ENCODE measurements at regions not wholly inside any gene's neighbourhood (a gene's known extent, or its start where the extent isn't known, plus 50 kb on each side); places are given as distances from the start of the nearest gene placed in this dataset.

GRCh38 chr9:14412775-14413174 is 98.8 kb upstream of the NFIB start:
- BruUV-seq (replicated peaks) = no TSS peak
- FAIRE-seq = no peak

DNA sequence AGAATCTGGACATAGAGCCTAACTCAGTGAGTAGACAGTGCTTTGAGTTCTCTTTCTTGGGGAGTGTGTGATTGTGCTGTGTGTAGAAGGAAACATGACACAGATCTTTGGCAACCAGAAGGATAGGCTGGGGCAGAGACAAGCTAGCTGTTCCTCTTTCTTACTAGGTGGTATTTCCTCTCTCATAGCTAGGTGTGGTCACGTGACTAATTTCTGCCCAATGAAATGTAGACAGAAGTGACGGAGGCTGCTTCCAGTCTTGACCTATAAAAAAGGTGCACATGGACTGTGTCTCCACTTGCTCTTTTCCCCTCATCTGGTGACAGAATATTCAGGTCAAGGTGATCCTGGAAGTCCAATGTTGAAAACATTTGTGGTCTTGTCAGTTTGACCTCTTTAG is 92.5 kb upstream of the NFIB start:
- ChIA-PET CTCF (ENCODE audit: low intra/inter-chr PET ratio) (no interaction called here), POLR2A (no interaction called here)
- Histone ChIP-seq H3K9me1 (ENCODE audit: control insufficient read depth, insufficient read depth, low read length) (no peaks in the 10 kb centered on the region), H3K4me3 (no peak overlapping the region), H3K9ac (ENCODE audit: insufficient read depth in 1 of 2, low read depth in 2 of 2, low read length in 2 of 2) (no peak overlapping the region), H4K20me1 (replicated peaks; ENCODE audit: control insufficient read depth, insufficient read depth, low read length) (no peaks in the 10 kb centered on the region), H3K9me3 (replicated peaks; ENCODE audit: control insufficient read depth, insufficient read depth, low read depth, low read length) (no peaks in the 10 kb centered on the region), H3K79me2 (ENCODE audit: control insufficient read depth, insufficient read depth, low read length) (no peaks in the 10 kb centered on the region), H3K36me3 (ENCODE audit: control insufficient read depth, insufficient read depth, low read length) (no peaks in the 10 kb centered on the region), H3K27ac (ENCODE audit: extremely low read depth, low read depth, low read length) (no peak overlapping the region), H3K4me2 (ENCODE audit: insufficient read depth, low read length) (no peak overlapping the region), H2AFZ (ENCODE audit: low read depth, low read length) (no peak overlapping the region), H3K27me3 (ENCODE audit: control insufficient read depth in 2 of 2, insufficient read depth in 2 of 2, low read length in 2 of 2) (no peaks in the 10 kb centered on the region), H3K4me1 (replicated peaks in 1 of 2; ENCODE audit: control insufficient read depth in 2 of 2, insufficient read depth in 2 of 2, low read length in 2 of 2) (no peaks in the 10 kb centered on the region)
- ATAC-seq (no peak), FAIRE-seq (no peak), DNase-seq (ENCODE audit: extremely low read depth in 1 of 4, low spot score in 3 of 4) (no peak)
- in situ Hi-C loops (cut with MboI) = no loop called here
- no TSS peak for BruUV-seq (replicated peaks)
- intact Hi-C loops (cut with micrococcal nuclease) = no loop called here
- 65% methylated on average over 2 of the region's 2 CpGs for WGBS (ENCODE audit: insufficient coverage, low coverage, missing lambda C conversion rate)
- TF ChIP-seq, protein P1, sequence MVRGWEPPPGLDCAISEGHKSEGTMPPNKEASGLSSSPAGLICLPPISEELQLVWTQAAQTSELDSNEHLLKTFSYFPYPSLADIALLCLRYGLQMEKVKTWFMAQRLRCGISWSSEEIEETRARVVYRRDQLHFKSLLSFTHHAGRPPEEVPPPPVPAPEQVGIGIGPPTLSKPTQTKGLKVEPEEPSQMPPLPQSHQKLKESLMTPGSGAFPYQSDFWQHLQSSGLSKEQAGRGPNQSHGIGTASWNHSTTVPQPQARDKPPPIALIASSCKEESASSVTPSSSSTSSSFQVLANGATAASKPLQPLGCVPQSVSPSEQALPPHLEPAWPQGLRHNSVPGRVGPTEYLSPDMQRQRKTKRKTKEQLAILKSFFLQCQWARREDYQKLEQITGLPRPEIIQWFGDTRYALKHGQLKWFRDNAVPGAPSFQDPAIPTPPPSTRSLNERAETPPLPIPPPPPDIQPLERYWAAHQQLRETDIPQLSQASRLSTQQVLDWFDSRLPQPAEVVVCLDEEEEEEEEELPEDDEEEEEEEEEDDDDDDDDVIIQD (CRISPR knock-in tag; IDR thresholded peaks at IDR 0.05) = no peak
- TF ChIP-seq TOE1 (IDR thresholded peaks at IDR 0.05; ENCODE audit: borderline replicate concordance) (0 out of 2 replicates have a peak, but pooled peaks have one; percentile 27), TOE1 (CRISPR knock-in tag; IDR thresholded peaks at IDR 0.05; ENCODE audit: borderline replicate concordance, low read depth) (no peak), COPS2 (conservative IDR thresholded peaks at IDR 0.05) (no peak), PYGO2 (tag; IDR thresholded peaks at IDR 0.05) (no peak), SPI1 (IDR thresholded peaks at IDR 0.05; ENCODE audit: borderline replicate concordance, low read depth, low read length) (0 out of 2 replicates have a peak, but pooled peaks have one; percentile 15)
- TF ChIP-seq, protein P2, sequence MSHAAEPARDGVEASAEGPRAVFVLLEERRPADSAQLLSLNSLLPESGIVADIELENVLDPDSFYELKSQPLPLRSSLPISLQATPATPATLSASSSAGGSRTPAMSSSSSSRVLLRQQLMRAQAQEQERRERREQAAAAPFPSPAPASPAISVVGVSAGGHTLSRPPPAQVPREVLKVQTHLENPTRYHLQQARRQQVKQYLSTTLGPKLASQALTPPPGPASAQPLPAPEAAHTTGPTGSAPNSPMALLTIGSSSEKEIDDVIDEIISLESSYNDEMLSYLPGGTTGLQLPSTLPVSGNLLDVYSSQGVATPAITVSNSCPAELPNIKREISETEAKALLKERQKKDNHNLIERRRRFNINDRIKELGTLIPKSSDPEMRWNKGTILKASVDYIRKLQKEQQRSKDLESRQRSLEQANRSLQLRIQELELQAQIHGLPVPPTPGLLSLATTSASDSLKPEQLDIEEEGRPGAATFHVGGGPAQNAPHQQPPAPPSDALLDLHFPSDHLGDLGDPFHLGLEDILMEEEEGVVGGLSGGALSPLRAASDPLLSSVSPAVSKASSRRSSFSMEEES (CRISPR knock-in tag; IDR thresholded peaks at IDR 0.05) = peak; percentile 52

More at GRCh38 chr9:14412775-14413174, 98.8 kb upstream of the NFIB start:
- no peak overlapping the region for H3K27ac ChIP-seq (ENCODE audit: extremely low read depth, low read depth, low read length)
- intact Hi-C loops (cut with micrococcal nuclease) = no loop called here
- no peak overlapping the region for H3K9ac ChIP-seq (ENCODE audit: insufficient read depth in 1 of 2, low read depth in 2 of 2, low read length in 2 of 2)
- no peaks in the 10 kb centered on the region; a peak in 1 of 5 replicates for H3K4me1 ChIP-seq (replicated peaks in 1 of 2; ENCODE audit: control insufficient read depth in 2 of 2, insufficient read depth in 2 of 2, low read length in 2 of 2)
- in situ Hi-C loops (cut with MboI) = no loop called here
- no peak overlapping the region for H3K4me2 ChIP-seq (ENCODE audit: insufficient read depth, low read length)
- no peak overlapping the region; the same call in 1 of the 2 replicates for H2AFZ ChIP-seq (ENCODE audit: low read depth, low read length)
- peak; percentile 55 for ATAC-seq
- CTCF ChIA-PET (ENCODE audit: low intra/inter-chr PET ratio) = no interaction called here
- no peak overlapping the region for H3K4me3 ChIP-seq
- H3K27me3 ChIP-seq (ENCODE audit: control insufficient read depth in 2 of 2, insufficient read depth in 2 of 2, low read length in 2 of 2) = no peaks in the 10 kb centered on the region
- TF ChIP-seq ZC3H8 (IDR thresholded peaks at IDR 0.05) (no peak), ZBTB17 (CRISPR knock-in tag; IDR thresholded peaks at IDR 0.05) (no peak), RBM14 (IDR thresholded peaks at IDR 0.05; ENCODE audit: borderline replicate concordance, insufficient read depth, low read depth, low read length) (no peak), TFAM (CRISPR knock-in tag; conservative IDR thresholded peaks at IDR 0.05) (no peak), ZNF584 (CRISPR knock-in tag; IDR thresholded peaks at IDR 0.05; ENCODE audit: low read depth) (no peak), MCM2 (IDR thresholded peaks at IDR 0.05; ENCODE audit: low read depth) (no peak)
- TF ChIP-seq, protein P3, sequence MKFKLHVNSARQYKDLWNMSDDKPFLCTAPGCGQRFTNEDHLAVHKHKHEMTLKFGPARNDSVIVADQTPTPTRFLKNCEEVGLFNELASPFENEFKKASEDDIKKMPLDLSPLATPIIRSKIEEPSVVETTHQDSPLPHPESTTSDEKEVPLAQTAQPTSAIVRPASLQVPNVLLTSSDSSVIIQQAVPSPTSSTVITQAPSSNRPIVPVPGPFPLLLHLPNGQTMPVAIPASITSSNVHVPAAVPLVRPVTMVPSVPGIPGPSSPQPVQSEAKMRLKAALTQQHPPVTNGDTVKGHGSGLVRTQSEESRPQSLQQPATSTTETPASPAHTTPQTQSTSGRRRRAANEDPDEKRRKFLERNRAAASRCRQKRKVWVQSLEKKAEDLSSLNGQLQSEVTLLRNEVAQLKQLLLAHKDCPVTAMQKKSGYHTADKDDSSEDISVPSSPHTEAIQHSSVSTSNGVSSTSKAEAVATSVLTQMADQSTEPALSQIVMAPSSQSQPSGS (CRISPR knock-in tag; IDR thresholded peaks at IDR 0.05) = no peak
- no peak for DNase-seq (ENCODE audit: extremely low read depth in 1 of 4, low spot score in 3 of 4)
- no peaks in the 10 kb centered on the region for H3K9me1 ChIP-seq (ENCODE audit: control insufficient read depth, insufficient read depth, low read length)
- no peaks in the 10 kb centered on the region for H4K20me1 ChIP-seq (replicated peaks; ENCODE audit: control insufficient read depth, insufficient read depth, low read length)
- H3K9me3 ChIP-seq (replicated peaks; ENCODE audit: control insufficient read depth, insufficient read depth, low read depth, low read length) = no peaks in the 10 kb centered on the region
- WGBS (ENCODE audit: insufficient coverage, low coverage, missing lambda C conversion rate) = 71% methylated on average over 1 of the region's 2 CpGs
- H3K36me3 ChIP-seq (ENCODE audit: control insufficient read depth, insufficient read depth, low read length) = no peaks in the 10 kb centered on the region
- POLR2A ChIA-PET = no interaction called here
- no peaks in the 10 kb centered on the region for H3K79me2 ChIP-seq (ENCODE audit: control insufficient read depth, insufficient read depth, low read length)

All from K562 (cell line).